ENCODE measurements at regions not wholly inside any gene's neighbourhood (a gene's known extent, or its start where the extent isn't known, plus 50 kb on each side); places are given as distances from the start of the nearest gene placed in this dataset.

DNA sequence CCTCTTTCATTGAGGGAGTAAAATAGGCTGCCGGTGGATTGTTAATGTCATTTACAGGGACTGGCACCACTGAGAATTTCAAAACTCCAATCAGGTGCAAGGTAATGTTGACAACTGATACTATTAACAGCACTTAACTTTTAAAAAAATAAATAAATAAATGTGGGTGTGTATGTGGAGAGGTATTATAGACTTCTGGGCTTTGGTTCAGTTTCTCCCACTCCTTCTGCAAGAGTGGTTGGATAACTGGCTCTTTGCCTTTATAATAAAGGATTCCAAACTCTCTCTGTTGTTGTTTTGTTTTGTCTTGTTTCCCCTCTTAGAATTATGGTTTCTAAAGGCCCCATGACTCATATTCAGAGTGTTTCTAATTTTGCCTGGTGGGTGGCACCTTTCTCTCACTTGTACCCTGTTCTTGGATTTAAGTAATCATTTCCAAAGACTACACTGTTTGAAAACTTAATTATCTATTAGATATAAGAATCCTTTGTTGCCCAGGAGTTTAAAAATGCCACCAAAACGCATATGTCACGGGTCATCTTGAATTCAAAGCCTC lies 151.6 kb upstream of the ARID2 start:
- no peak for DNase-seq
- POLR2A ChIA-PET = no interaction called here
- CTCF ChIA-PET = no interaction called here

DNA sequence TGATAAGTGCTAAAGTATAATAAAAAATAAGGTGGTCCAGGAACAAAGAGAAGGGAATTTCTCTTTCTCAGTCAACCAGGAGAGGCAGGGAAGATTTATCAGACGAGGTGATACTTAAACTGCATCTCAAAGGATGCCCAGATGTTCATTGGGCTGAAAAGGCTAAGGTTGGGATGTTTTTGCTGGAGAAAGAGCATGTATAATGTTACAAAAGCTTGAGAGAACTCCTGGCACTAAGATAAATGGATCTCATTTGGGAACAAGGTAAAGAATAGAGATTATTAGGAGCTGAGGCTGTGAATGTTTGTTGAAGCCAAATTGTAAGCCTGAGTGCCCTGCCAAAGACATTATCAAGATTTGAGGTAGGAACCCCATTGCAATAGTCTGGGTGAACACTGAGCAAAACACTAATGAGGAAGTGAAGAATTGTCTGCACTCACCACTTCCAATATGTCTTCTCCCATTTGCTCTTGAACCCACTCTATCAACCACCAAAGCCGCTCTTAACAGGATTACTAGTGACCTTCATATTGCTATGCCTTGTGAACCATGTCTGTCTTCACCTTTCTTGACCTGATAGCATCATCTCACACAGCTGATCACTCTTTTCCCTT lies 149.0 kb upstream of the ARID2 start:
- H3K4me3 ChIP-seq (ENCODE audit: low read depth in 2 of 2, low read length in 1 of 2) = no peak overlapping the region
- H3K4me2 ChIP-seq = no peak overlapping the region
- CTCF ChIA-PET = no interaction called here
- no peaks in the 10 kb centered on the region for H3K4me1 ChIP-seq (ENCODE audit: control insufficient read depth in 1 of 2, insufficient read depth in 2 of 2, low read depth in 1 of 2, low read length in 1 of 2)
- no peaks in the 10 kb centered on the region for H3K27me3 ChIP-seq (ENCODE audit: insufficient read depth)
- H3K27ac ChIP-seq (ENCODE audit: low read depth in 2 of 2, low read length in 1 of 2) = no peak overlapping the region
- H3K79me2 ChIP-seq (ENCODE audit: insufficient read depth) = no peaks in the 10 kb centered on the region
- no peaks in the 10 kb centered on the region for H3K9me2 ChIP-seq
- H2AFZ ChIP-seq (ENCODE audit: low read depth) = no peak overlapping the region
- no peaks in the 10 kb centered on the region for H3K9me3 ChIP-seq
- H3F3A ChIP-seq (replicated peaks; ENCODE audit: insufficient read depth) = no peaks in the 10 kb centered on the region
- H3K36me3 ChIP-seq (replicated peaks in 1 of 2; ENCODE audit: control insufficient read depth in 1 of 2, insufficient read depth in 2 of 2, low read length in 1 of 2) = no peaks in the 10 kb centered on the region
- POLR2A ChIA-PET = no interaction called here
- WGBS (ENCODE audit: low lambda C conversion rate) = 16% methylated on average over 2 of the region's 2 CpGs
- TF ChIP-seq, protein P1, sequence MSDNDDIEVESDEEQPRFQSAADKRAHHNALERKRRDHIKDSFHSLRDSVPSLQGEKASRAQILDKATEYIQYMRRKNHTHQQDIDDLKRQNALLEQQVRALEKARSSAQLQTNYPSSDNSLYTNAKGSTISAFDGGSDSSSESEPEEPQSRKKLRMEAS (IDR thresholded peaks at IDR 0.05; ENCODE audit: low read depth) = no peak
- TF ChIP-seq RCOR1 (IDR thresholded peaks at IDR 0.05; ENCODE audit: low read length) (no peak), POLR2AphosphoS5 (IDR thresholded peaks at IDR 0.05; ENCODE audit: low read depth, low read length) (no peak), FOSL2 (IDR thresholded peaks at IDR 0.05; ENCODE audit: borderline replicate concordance, low read depth) (no peak), EZH2phosphoT487 (IDR thresholded peaks at IDR 0.05; ENCODE audit: borderline replicate concordance, low read depth) (no peak), YY1 (IDR thresholded peaks at IDR 0.05; ENCODE audit: low read depth) (no peak), TAF1 (IDR thresholded peaks at IDR 0.05; ENCODE audit: borderline replicate concordance, low read depth, low read length) (no peak)
- TF ChIP-seq, protein P2, sequence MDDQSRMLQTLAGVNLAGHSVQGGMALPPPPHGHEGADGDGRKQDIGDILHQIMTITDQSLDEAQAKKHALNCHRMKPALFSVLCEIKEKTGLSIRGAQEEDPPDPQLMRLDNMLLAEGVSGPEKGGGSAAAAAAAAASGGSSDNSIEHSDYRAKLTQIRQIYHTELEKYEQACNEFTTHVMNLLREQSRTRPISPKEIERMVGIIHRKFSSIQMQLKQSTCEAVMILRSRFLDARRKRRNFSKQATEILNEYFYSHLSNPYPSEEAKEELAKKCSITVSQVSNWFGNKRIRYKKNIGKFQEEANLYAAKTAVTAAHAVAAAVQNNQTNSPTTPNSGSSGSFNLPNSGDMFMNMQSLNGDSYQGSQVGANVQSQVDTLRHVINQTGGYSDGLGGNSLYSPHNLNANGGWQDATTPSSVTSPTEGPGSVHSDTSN (IDR thresholded peaks at IDR 0.05) = no peak
- TF ChIP-seq, protein P3, sequence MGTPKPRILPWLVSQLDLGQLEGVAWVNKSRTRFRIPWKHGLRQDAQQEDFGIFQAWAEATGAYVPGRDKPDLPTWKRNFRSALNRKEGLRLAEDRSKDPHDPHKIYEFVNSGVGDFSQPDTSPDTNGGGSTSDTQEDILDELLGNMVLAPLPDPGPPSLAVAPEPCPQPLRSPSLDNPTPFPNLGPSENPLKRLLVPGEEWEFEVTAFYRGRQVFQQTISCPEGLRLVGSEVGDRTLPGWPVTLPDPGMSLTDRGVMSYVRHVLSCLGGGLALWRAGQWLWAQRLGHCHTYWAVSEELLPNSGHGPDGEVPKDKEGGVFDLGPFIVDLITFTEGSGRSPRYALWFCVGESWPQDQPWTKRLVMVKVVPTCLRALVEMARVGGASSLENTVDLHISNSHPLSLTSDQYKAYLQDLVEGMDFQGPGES (IDR thresholded peaks at IDR 0.05; ENCODE audit: low read depth, low read length) = no peak
- H3K9ac ChIP-seq = no peak overlapping the region
- DNase-seq = no peak
- no peaks in the 10 kb centered on the region for H4K20me1 ChIP-seq (ENCODE audit: insufficient read depth)

More for the DNA sequence above, 151.6 kb upstream of the ARID2 start:
- Histone ChIP-seq H3K79me2 (ENCODE audit: insufficient read depth) (no peaks in the 10 kb centered on the region), H3K4me1 (ENCODE audit: control insufficient read depth in 1 of 2, insufficient read depth in 2 of 2, low read depth in 1 of 2, low read length in 1 of 2) (no peaks in the 10 kb centered on the region), H3K9me3 (no peaks in the 10 kb centered on the region), H2AFZ (ENCODE audit: low read depth) (no peak overlapping the region), H3K27me3 (ENCODE audit: insufficient read depth) (no peaks in the 10 kb centered on the region), H3K9me2 (no peaks in the 10 kb centered on the region), H3K9ac (no peak overlapping the region), H3K27ac (ENCODE audit: low read depth in 2 of 2, low read length in 1 of 2) (no peak overlapping the region), H3K4me2 (no peak overlapping the region), H4K20me1 (ENCODE audit: insufficient read depth) (no peaks in the 10 kb centered on the region), H3K36me3 (replicated peaks in 1 of 2; ENCODE audit: control insufficient read depth in 1 of 2, insufficient read depth in 2 of 2, low read length in 1 of 2) (no peaks in the 10 kb centered on the region), H3F3A (replicated peaks; ENCODE audit: insufficient read depth) (no peaks in the 10 kb centered on the region), H3K4me3 (ENCODE audit: low read depth in 2 of 2, low read length in 1 of 2) (no peak overlapping the region)
- TF ChIP-seq FOXJ3 (CRISPR knock-in tag; IDR thresholded peaks at IDR 0.05) (no peak), FOSL2 (IDR thresholded peaks at IDR 0.05; ENCODE audit: borderline replicate concordance, low read depth) (no peak), SMC3 (IDR thresholded peaks at IDR 0.05; ENCODE audit: low read depth, low read length) (no peak), FOXM1 (IDR thresholded peaks at IDR 0.05; ENCODE audit: low read depth) (no peak), RAD21 (IDR thresholded peaks at IDR 0.05; ENCODE audit: low read length) (no peak), EP300 (IDR thresholded peaks at IDR 0.05; ENCODE audit: borderline replicate concordance in 1 of 2, low read depth in 1 of 2, low read length in 1 of 2) (no peak), POLR2AphosphoS5 (IDR thresholded peaks at IDR 0.05; ENCODE audit: low read depth, low read length) (no peak), RFX5 (IDR thresholded peaks at IDR 0.05; ENCODE audit: low read length) (no peak), RXRA (IDR thresholded peaks at IDR 0.05; ENCODE audit: borderline replicate concordance, low read depth) (no peak), GABPA (IDR thresholded peaks at IDR 0.05; ENCODE audit: low read depth) (no peak), TAF1 (IDR thresholded peaks at IDR 0.05; ENCODE audit: borderline replicate concordance, low read depth, low read length) (no peak), GATA2 (CRISPR knock-in tag; IDR thresholded peaks at IDR 0.05) (no peak), NRF1 (IDR thresholded peaks at IDR 0.05; ENCODE audit: low read depth, low read length) (no peak), RCOR1 (IDR thresholded peaks at IDR 0.05; ENCODE audit: low read length) (no peak), TEAD4 (IDR thresholded peaks at IDR 0.05; ENCODE audit: borderline replicate concordance, insufficient read depth) (no peak), CHD2 (IDR thresholded peaks at IDR 0.05; ENCODE audit: low read length, partially characterized antibody) (no peak)
- TF ChIP-seq, protein P4, sequence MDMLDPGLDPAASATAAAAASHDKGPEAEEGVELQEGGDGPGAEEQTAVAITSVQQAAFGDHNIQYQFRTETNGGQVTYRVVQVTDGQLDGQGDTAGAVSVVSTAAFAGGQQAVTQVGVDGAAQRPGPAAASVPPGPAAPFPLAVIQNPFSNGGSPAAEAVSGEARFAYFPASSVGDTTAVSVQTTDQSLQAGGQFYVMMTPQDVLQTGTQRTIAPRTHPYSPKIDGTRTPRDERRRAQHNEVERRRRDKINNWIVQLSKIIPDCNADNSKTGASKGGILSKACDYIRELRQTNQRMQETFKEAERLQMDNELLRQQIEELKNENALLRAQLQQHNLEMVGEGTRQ (IDR thresholded peaks at IDR 0.05; ENCODE audit: borderline replicate concordance, low read depth, low read length) = no peak
- TF ChIP-seq, protein P5, sequence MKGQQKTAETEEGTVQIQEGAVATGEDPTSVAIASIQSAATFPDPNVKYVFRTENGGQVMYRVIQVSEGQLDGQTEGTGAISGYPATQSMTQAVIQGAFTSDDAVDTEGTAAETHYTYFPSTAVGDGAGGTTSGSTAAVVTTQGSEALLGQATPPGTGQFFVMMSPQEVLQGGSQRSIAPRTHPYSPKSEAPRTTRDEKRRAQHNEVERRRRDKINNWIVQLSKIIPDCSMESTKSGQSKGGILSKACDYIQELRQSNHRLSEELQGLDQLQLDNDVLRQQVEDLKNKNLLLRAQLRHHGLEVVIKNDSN (IDR thresholded peaks at IDR 0.05; ENCODE audit: borderline replicate concordance, low read depth) = no peak
- TF ChIP-seq, protein P3 (IDR thresholded peaks at IDR 0.05; ENCODE audit: low read depth, low read length) = no peak
- TF ChIP-seq, protein P1 (IDR thresholded peaks at IDR 0.05; ENCODE audit: low read depth) = no peak
- 57% methylated on average over 3 of the region's 3 CpGs for WGBS (ENCODE audit: low lambda C conversion rate)

Measured in SK-N-SH (cell line).